Uterus (tissue), 2 donors: ENCODE measurements at regions not wholly inside any gene's neighbourhood (a gene's known extent, or its start where the extent isn't known, plus 50 kb on each side); places are given as distances from the start of the nearest gene placed in this dataset.

ENCODE experiments used
- POLR2A ChIP-seq, 2 donors: fragments of 450-650 bp; IDR thresholded peaks; one replicate each; pipeline ENCODE4 v1.6.1; 2016; ENCODE audit warnings: antibody characterized with exemption in 2 of 2, mild to moderate bottlenecking in 1 of 2, moderate library complexity in 1 of 2
- TF ChIP-seq, protein P1 (sequence below), 4 experiments: fragments of 200-600 bp in 2 of 4; fragments of 450-650 bp in 2 of 4; sonication (generic) in 2 of 4; IDR thresholded peaks; one replicate each; pipeline ENCODE4 v1.5.1; 2016 to 2019; ENCODE audit warnings: antibody characterized with exemption in 4 of 4, mild to moderate bottlenecking in 2 of 4, moderate library complexity in 1 of 4

DNA sequence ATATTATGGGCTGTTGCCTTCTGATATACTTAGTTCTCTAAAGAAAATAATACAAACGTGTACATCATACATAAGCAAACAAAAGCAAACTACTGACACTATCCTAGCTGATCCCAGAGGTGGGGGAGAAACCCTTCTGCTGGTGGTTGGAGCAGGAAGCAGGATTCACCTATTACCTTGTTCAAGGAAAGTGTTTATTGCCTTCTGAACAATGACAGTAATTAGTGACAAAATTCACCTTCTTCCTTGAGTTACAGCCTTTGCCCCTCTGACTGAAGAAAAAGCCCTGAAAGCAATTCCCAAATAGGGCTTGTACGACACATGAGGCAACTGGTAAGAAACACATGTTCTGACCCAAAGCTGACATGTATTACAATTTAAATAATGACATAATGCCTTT is 118.8 kb upstream of the AKR1E2 start:
- no peak for TF ChIP-seq POLR2A (IDR thresholded peaks at IDR 0.05)
- TF ChIP-seq, protein P1, sequence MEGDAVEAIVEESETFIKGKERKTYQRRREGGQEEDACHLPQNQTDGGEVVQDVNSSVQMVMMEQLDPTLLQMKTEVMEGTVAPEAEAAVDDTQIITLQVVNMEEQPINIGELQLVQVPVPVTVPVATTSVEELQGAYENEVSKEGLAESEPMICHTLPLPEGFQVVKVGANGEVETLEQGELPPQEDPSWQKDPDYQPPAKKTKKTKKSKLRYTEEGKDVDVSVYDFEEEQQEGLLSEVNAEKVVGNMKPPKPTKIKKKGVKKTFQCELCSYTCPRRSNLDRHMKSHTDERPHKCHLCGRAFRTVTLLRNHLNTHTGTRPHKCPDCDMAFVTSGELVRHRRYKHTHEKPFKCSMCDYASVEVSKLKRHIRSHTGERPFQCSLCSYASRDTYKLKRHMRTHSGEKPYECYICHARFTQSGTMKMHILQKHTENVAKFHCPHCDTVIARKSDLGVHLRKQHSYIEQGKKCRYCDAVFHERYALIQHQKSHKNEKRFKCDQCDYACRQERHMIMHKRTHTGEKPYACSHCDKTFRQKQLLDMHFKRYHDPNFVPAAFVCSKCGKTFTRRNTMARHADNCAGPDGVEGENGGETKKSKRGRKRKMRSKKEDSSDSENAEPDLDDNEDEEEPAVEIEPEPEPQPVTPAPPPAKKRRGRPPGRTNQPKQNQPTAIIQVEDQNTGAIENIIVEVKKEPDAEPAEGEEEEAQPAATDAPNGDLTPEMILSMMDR (IDR thresholded peaks at IDR 0.05): no peak
